Transverse colon (tissue), 4 donors: ENCODE measurements at regions not wholly inside any gene's neighbourhood (a gene's known extent, or its start where the extent isn't known, plus 50 kb on each side); places are given as distances from the start of the nearest gene placed in this dataset.

Experiments used
- DNase-seq: peaks from one replicate; pipeline ENCODE4 v3.0.0-alpha.2; 2019
- H3K27ac ChIP-seq, 4 donors: fragments of 200-600 bp; sonication (generic); 2 replicates each; pipeline ENCODE4 v1.5.1; 2016 to 2018; ENCODE audit warnings: inconsistent platforms in 4 of 4
- H3K27me3 ChIP-seq: fragments of 200-600 bp; sonication (generic); 2 replicates; pipeline ENCODE4 v1.5.1; 2017; ENCODE audit warnings: inconsistent platforms
- H3K36me3 ChIP-seq, 4 donors: fragments of 200-600 bp; sonication (generic); 2 replicates each; pipeline ENCODE4 v1.5.1; 2017 to 2019; ENCODE audit warnings: inconsistent platforms in 4 of 4
- H3K4me1 ChIP-seq, 4 donors: fragments of 200-600 bp; sonication (generic); 2 replicates each; pipeline ENCODE4 v1.5.1; 2017 to 2020; ENCODE audit warnings: inconsistent platforms in 4 of 4
- H3K4me3 ChIP-seq, 4 donors: fragments of 200-600 bp; sonication (generic); 1 replicate in 1 of 4; 2 replicates in 3 of 4; pipeline versions ENCODE4 v1.5.1 to v1.6.1; 2017 to 2019; ENCODE audit warnings: inconsistent platforms in 4 of 4
- H3K9me3 ChIP-seq, 2 donors: fragments of 200-600 bp; sonication (generic); 2 replicates each; pipeline ENCODE4 v1.5.1; 2017 to 2019; ENCODE audit warnings: inconsistent platforms in 2 of 2
- CTCF ChIP-seq, 5 experiments: fragments of 200-600 bp in 3 of 5; fragments of 450-650 bp in 2 of 5; sonication (generic) in 3 of 5; IDR thresholded peaks; 1 replicate in 2 of 5; 2 replicates in 3 of 5; pipeline ENCODE4 v1.5.1; 2016 to 2017; ENCODE audit warnings: antibody characterized with exemption in 5 of 5, inconsistent platforms in 3 of 5, mild to moderate bottlenecking in 2 of 5, moderate library complexity in 1 of 5
- EP300 ChIP-seq: sonication (generic); formaldehyde crosslinking; IDR thresholded peaks from one replicate; pipeline ENCODE4 v1.6.1; 2017; ENCODE audit warnings: antibody characterized with exemption, low read depth
- POLR2A ChIP-seq: fragments of 450-650 bp; IDR thresholded peaks from one replicate; pipeline ENCODE4 v1.6.1; 2016; ENCODE audit warnings: antibody characterized with exemption, mild to moderate bottlenecking, moderate library complexity
- POLR2AphosphoS5 ChIP-seq, 3 donors: sonication (generic); formaldehyde crosslinking; IDR thresholded peaks; one replicate each; pipeline ENCODE4 v1.6.1; 2016; ENCODE audit warnings: antibody characterized with exemption in 3 of 3
- WGBS, 2 donors: methylation state at CpG; one replicate each; pipeline ENCODE4 v1.1.5; 2018; ENCODE audit warnings: low coverage in 1 of 2; 5-methylcytosine and 5-hydroxymethylcytosine counted together
- in situ Hi-C, 4 donors: fragments of 200-750 bp; cut with MboI; loops; one replicate each; pipeline versions ENCODE4 v1.15.0 to v1.15.1; 2017; ENCODE audit warnings: low sequenced_read_pairs in 3 of 4, low pct_ligation_motif_present in 1 of 4, low pct_unique_long_range_greater_than_20kb in 1 of 4
- intact Hi-C: fragments of 100-400 bp; cut with DNase I; formaldehyde crosslinking; loops from one replicate; pipeline ENCODE4 v1.15.1; 2023; ENCODE audit warnings: low total_unique reads

GRCh38 chr17:63066158-63066813 is 100.3 kb downstream of the TANC2 start:
- intact Hi-C loops: no loop called here
- H3K4me1 ChIP-seq: no peaks in the 10 kb centered on the region
- H3K36me3 ChIP-seq: no peaks in the 10 kb centered on the region
- in situ Hi-C loops: no loop called here
- no peak overlapping the region for H3K27ac ChIP-seq
- no peaks in the 10 kb centered on the region for H3K27me3 ChIP-seq
- 77% methylated on average over 4 of the region's 4 CpGs; no CpG with 5 or more reads in 1 of the 2 donors for WGBS, 2 donors
- H3K4me3 ChIP-seq: no peak overlapping the region
- TF ChIP-seq POLR2A: no peak
- TF ChIP-seq CTCF (IDR thresholded peaks at IDR 0.05): no peak
- TF ChIP-seq POLR2AphosphoS5 (IDR thresholded peaks at IDR 0.05): no peak
- TF ChIP-seq EP300: no peak
- no peak for DNase-seq
- H3K9me3 ChIP-seq: no peaks in the 10 kb centered on the region

GRCh38 chr17:63069245-63069644 is 103.2 kb downstream of the TANC2 start:
- 67 to 78% methylated on average over 1 of the region's 1 CpG for WGBS, 2 donors
- H3K4me3 ChIP-seq: no peak overlapping the region
- no peak overlapping the region for H3K27ac ChIP-seq
- H3K9me3 ChIP-seq: no peaks in the 10 kb centered on the region
- DNase-seq: no peak
- no peaks in the 10 kb centered on the region for H3K27me3 ChIP-seq
- no peak for TF ChIP-seq POLR2AphosphoS5 (IDR thresholded peaks at IDR 0.05)
- no peak for TF ChIP-seq POLR2A
- no peak for TF ChIP-seq CTCF (IDR thresholded peaks at IDR 0.05)
- TF ChIP-seq EP300: no peak
- no peaks in the 10 kb centered on the region for H3K36me3 ChIP-seq
- no peaks in the 10 kb centered on the region for H3K4me1 ChIP-seq
- in situ Hi-C loops (no loop called here), intact Hi-C loops (no loop called here)

GRCh38 chr17:63070031-63070430 is 104.0 kb downstream of the TANC2 start:
- WGBS, 2 donors: 88 to 93% methylated on average over 1 of the region's 1 CpG
- intact Hi-C loops (no loop called here), in situ Hi-C loops (no loop called here)
- Histone ChIP-seq H3K9me3 (no peaks in the 10 kb centered on the region), H3K4me3 (no peak overlapping the region), H3K36me3 (no peaks in the 10 kb centered on the region), H3K27ac (no peak overlapping the region), H3K4me1 (no peaks in the 10 kb centered on the region), H3K27me3 (no peaks in the 10 kb centered on the region)
- TF ChIP-seq EP300: no peak
- no peak for TF ChIP-seq POLR2A
- TF ChIP-seq POLR2AphosphoS5 (IDR thresholded peaks at IDR 0.05): no peak
- no peak for TF ChIP-seq CTCF (IDR thresholded peaks at IDR 0.05)
- DNase-seq: no peak

GRCh38 chr17:63071797-63072196 is 105.8 kb downstream of the TANC2 start:
- in situ Hi-C loops (no loop called here), intact Hi-C loops (no loop called here)
- Histone ChIP-seq H3K4me1 (no peaks in the 10 kb centered on the region), H3K4me3 (no peak overlapping the region), H3K9me3 (no peaks in the 10 kb centered on the region), H3K27me3 (no peaks in the 10 kb centered on the region), H3K27ac (no peak overlapping the region), H3K36me3 (no peaks in the 10 kb centered on the region)
- no peak for DNase-seq
- TF ChIP-seq POLR2AphosphoS5 (IDR thresholded peaks at IDR 0.05): no peak
- TF ChIP-seq POLR2A: no peak
- TF ChIP-seq EP300: no peak
- TF ChIP-seq CTCF (IDR thresholded peaks at IDR 0.05): no peak
- WGBS, 2 donors: 80 to 93% methylated on average over 2 of the region's 2 CpGs
